A673 (cell line): ENCODE measurements at regions not wholly inside any gene's neighbourhood (a gene's known extent, or its start where the extent isn't known, plus 50 kb on each side); places are given as distances from the start of the nearest gene placed in this dataset.

Source experiments
- BruUV-seq: library from RNA; stranded (reverse); fragments of 400-500 nt; replicated peaks from 2 replicates; lab custom pipeline; 2021; lab: Mats Ljungman, UMichigan
- CTCF ChIA-PET: fragments of 300-600 bp; sonication (Branson Sonifier 250); formaldehyde crosslinking; loops from one replicate; lab custom pipeline; 2022; ENCODE audit warnings: antibody characterized with exemption; lab: Charles Lee
- POLR2A ChIA-PET: fragments of 300-600 bp; sonication (Branson Sonifier 250); formaldehyde crosslinking; loops from one replicate; lab custom pipeline; 2022; ENCODE audit warnings: antibody characterized with exemption; ENCODE audit not compliant: low non-redundant PET; lab: Charles Lee
- DNase-seq: peaks from one replicate; pipeline ENCODE4 v3.0.0-alpha.2; 2015; ENCODE audit warnings: low spot score
- H3K27ac ChIP-seq: fragments of 200-600 bp; sonication (generic); 2 replicates; pipeline ENCODE4 v1.5.1; 2016; ENCODE audit warnings: mixed run types, low read depth, mild to moderate bottlenecking, mixed read lengths, antibody characterized with exemption, low read length; ENCODE audit not compliant: poor library complexity, severe bottlenecking
- H3K27me3 ChIP-seq: fragments of 200-600 bp; sonication (generic); replicated peaks from 2 replicates; pipeline ENCODE4 v1.6.1; 2017; ENCODE audit warnings: mixed run types, low read depth, mild to moderate bottlenecking, mixed read lengths, antibody characterized with exemption, low read length; ENCODE audit not compliant: insufficient read depth, poor library complexity
- H3K36me3 ChIP-seq: fragments of 200-600 bp; sonication (generic); 2 replicates; pipeline ENCODE4 v1.6.1; 2016; ENCODE audit warnings: mixed run types, mild to moderate bottlenecking, mixed read lengths, antibody characterized with exemption, low read length; ENCODE audit not compliant: insufficient read depth, poor library complexity, severe bottlenecking
- H3K4me1 ChIP-seq: fragments of 200-600 bp; sonication (generic); 2 replicates; pipeline ENCODE4 v1.6.1; 2017; ENCODE audit warnings: mixed run types, mild to moderate bottlenecking, mixed read lengths, antibody characterized with exemption, low read length; ENCODE audit not compliant: insufficient read depth, poor library complexity, severe bottlenecking
- H3K4me3 ChIP-seq: fragments of 200-600 bp; sonication (generic); 2 replicates; pipeline ENCODE4 v1.5.1; 2016; ENCODE audit warnings: low read depth, mixed run types, mild to moderate bottlenecking, mixed read lengths, low read length; ENCODE audit not compliant: poor library complexity, severe bottlenecking
- H3K9me3 ChIP-seq: fragments of 200-600 bp; sonication (generic); 2 replicates; pipeline ENCODE4 v1.6.1; 2016; ENCODE audit warnings: mixed run types, low read depth, mild to moderate bottlenecking, mixed read lengths, antibody characterized with exemption, low read length; ENCODE audit not compliant: poor library complexity, severe bottlenecking
- EZH2 ChIP-seq: fragments of 200-600 bp; sonication (generic); IDR thresholded peaks from 2 replicates; pipeline ENCODE4 v1.6.1; 2017; ENCODE audit warnings: borderline replicate concordance, low read depth, mild to moderate bottlenecking, mixed read lengths, antibody characterized with exemption, low read length; ENCODE audit not compliant: poor library complexity, severe bottlenecking
- intact Hi-C: fragments of 100-400 bp; cut with micrococcal nuclease; formaldehyde crosslinking; loops from one replicate; pipeline ENCODE4 v1.10.0; 2022; ENCODE audit not compliant: unreplicated experiment
- TF ChIP-seq, protein P1 (sequence below): fragments of 300-800, 200-600 bp; sonication (generic); conservative IDR thresholded peaks from 2 replicates; pipeline ENCODE4 v1.5.1; 2017; ENCODE audit warnings: low read depth, mild to moderate bottlenecking, antibody characterized with exemption, low read length, moderate library complexity, mixed read lengths

DNA sequence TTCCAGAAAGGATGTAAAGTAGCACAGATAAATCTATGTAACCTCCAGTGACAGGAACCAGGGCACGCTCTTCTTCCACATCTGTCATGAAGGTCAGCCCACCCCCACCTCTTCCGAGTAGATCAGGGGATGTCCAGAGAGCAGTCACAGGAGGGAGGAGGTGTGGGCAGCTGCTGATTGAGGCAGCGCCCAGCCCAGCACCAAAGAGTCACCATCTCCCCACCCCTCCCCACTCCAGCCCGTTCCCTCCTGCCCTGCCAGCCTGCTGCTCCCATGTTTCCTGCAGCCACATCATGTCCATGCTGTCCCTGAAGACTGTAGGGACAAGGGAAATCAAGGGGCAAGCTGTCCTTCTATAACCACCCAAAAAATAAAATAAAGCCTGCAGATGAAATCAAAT, 269.8 kb downstream of the BCL11A start:
- no peaks in the 10 kb centered on the region for H3K9me3 ChIP-seq
- no peak overlapping the region for H3K27ac ChIP-seq
- CTCF ChIA-PET = no interaction called here
- no peaks in the 10 kb centered on the region for H3K36me3 ChIP-seq
- no peak overlapping the region for H3K4me3 ChIP-seq
- no peak for DNase-seq
- H3K27me3 ChIP-seq = no peaks in the 10 kb centered on the region
- BruUV-seq = no TSS peak
- POLR2A ChIA-PET = interaction anchor here (0.6 kb wide), 1 partner anchor 405 kb away, joined by 10 read pairs; no protein-coding TSS in a partner anchor
- TF ChIP-seq EZH2 = no peak
- TF ChIP-seq, protein P1, sequence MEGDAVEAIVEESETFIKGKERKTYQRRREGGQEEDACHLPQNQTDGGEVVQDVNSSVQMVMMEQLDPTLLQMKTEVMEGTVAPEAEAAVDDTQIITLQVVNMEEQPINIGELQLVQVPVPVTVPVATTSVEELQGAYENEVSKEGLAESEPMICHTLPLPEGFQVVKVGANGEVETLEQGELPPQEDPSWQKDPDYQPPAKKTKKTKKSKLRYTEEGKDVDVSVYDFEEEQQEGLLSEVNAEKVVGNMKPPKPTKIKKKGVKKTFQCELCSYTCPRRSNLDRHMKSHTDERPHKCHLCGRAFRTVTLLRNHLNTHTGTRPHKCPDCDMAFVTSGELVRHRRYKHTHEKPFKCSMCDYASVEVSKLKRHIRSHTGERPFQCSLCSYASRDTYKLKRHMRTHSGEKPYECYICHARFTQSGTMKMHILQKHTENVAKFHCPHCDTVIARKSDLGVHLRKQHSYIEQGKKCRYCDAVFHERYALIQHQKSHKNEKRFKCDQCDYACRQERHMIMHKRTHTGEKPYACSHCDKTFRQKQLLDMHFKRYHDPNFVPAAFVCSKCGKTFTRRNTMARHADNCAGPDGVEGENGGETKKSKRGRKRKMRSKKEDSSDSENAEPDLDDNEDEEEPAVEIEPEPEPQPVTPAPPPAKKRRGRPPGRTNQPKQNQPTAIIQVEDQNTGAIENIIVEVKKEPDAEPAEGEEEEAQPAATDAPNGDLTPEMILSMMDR = no peak
- intact Hi-C loops = no loop called here
- no peaks in the 10 kb centered on the region for H3K4me1 ChIP-seq

DNA sequence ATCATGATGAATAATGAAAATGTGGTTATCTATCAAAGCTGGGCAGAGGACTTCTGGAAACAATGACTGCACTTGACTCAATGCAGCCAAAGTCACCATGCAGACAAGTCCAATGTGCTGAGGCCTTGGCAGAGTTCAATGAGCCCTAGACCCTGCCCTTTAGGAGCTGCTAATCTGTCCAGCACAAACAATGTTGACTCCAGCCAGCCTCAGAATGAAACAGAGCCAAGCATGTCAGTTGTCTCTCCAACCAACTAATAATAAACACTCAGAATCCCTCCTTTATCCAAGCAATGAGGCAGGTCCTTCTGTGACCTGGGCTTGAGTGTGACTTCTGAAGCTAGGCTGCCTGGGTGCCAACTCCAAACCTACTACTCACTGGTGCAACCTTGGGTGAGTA, 270.6 kb downstream of the BCL11A start:
- POLR2A ChIA-PET = interaction anchor here (0.6 kb wide), 1 partner anchor 406 kb away, joined by 10 read pairs; no protein-coding TSS in a partner anchor
- Histone ChIP-seq H3K36me3 (no peaks in the 10 kb centered on the region), H3K9me3 (no peaks in the 10 kb centered on the region), H3K27me3 (no peaks in the 10 kb centered on the region), H3K4me1 (no peaks in the 10 kb centered on the region), H3K4me3 (no peak overlapping the region), H3K27ac (no peak overlapping the region)
- TF ChIP-seq, protein P1 = no peak
- TF ChIP-seq EZH2 = no peak
- CTCF ChIA-PET = no interaction called here
- no TSS peak for BruUV-seq
- no peak for DNase-seq
- intact Hi-C loops = no loop called here

DNA sequence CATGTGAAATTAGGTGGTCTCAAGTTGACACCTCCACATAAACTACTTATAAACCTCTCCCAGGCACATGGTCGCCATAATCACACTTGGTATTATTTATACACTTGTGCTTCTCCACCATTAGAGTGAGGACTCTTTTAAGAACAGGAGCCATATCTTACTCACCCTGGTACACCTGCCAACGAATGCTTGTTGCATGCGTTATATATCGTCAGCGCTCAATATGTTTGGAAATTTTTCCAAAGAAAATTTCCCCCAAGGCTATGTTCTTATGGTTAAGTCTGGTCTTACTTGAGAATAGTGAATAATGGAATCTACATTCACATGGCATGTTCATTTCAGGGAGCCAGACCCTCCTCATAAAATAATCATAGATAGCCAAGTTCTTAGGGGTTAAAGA, 271.7 kb downstream of the BCL11A start:
- no peaks in the 10 kb centered on the region for H3K4me1 ChIP-seq
- no peaks in the 10 kb centered on the region for H3K36me3 ChIP-seq
- POLR2A ChIA-PET = no interaction called here
- H3K27me3 ChIP-seq = no peaks in the 10 kb centered on the region
- no peaks in the 10 kb centered on the region for H3K9me3 ChIP-seq
- TF ChIP-seq, protein P1 = no peak
- TF ChIP-seq EZH2 = no peak
- CTCF ChIA-PET = no interaction called here
- no peak overlapping the region for H3K4me3 ChIP-seq
- no peak overlapping the region for H3K27ac ChIP-seq
- DNase-seq = no peak
- intact Hi-C loops = no loop called here
- no TSS peak for BruUV-seq
